22Rv1 (cell line): ENCODE measurements at regions not wholly inside any gene's neighbourhood (a gene's known extent, or its start where the extent isn't known, plus 50 kb on each side); places are given as distances from the start of the nearest gene placed in this dataset.
A peak's percentile ranks its signal among the peaks of the same experiment; 100 is the strongest.

ENCODE experiments used
- H3K27ac ChIP-seq: fragments of 450-650 bp; 2 replicates; pipeline ENCODE4 v1.5.1; 2017
- ZFX ChIP-seq: fragments of 450-650 bp; IDR thresholded peaks from 2 replicates; pipeline ENCODE4 v1.6.1; 2017; ENCODE audit warnings: antibody characterized with exemption, borderline replicate concordance
- TF ChIP-seq, protein P1 (sequence below): fragments of 450-650 bp; IDR thresholded peaks from 2 replicates; pipeline ENCODE4 v1.5.1; 2017; ENCODE audit warnings: mild to moderate bottlenecking

- H3K27ac ChIP-seq, result no peak overlapping the region
- no peak for TF ChIP-seq ZFX
- TF ChIP-seq, protein P1, sequence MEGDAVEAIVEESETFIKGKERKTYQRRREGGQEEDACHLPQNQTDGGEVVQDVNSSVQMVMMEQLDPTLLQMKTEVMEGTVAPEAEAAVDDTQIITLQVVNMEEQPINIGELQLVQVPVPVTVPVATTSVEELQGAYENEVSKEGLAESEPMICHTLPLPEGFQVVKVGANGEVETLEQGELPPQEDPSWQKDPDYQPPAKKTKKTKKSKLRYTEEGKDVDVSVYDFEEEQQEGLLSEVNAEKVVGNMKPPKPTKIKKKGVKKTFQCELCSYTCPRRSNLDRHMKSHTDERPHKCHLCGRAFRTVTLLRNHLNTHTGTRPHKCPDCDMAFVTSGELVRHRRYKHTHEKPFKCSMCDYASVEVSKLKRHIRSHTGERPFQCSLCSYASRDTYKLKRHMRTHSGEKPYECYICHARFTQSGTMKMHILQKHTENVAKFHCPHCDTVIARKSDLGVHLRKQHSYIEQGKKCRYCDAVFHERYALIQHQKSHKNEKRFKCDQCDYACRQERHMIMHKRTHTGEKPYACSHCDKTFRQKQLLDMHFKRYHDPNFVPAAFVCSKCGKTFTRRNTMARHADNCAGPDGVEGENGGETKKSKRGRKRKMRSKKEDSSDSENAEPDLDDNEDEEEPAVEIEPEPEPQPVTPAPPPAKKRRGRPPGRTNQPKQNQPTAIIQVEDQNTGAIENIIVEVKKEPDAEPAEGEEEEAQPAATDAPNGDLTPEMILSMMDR, result no peak
Observed at GRCh38 chr3:19799115-19799514, 134.9 kb downstream of the EFHB start.

GRCh38 chr3:19798324-19798723 is 135.7 kb downstream of the EFHB start:
- H3K27ac ChIP-seq, result no peak overlapping the region
- TF ChIP-seq, protein P1, result no peak
- no peak for TF ChIP-seq ZFX

- TF ChIP-seq, protein P1, result no peak
- no peak for TF ChIP-seq ZFX
- no peak overlapping the region for H3K27ac ChIP-seq
Observed at GRCh38 chr3:19792388-19792787, 141.6 kb downstream of the EFHB start.

DNA sequence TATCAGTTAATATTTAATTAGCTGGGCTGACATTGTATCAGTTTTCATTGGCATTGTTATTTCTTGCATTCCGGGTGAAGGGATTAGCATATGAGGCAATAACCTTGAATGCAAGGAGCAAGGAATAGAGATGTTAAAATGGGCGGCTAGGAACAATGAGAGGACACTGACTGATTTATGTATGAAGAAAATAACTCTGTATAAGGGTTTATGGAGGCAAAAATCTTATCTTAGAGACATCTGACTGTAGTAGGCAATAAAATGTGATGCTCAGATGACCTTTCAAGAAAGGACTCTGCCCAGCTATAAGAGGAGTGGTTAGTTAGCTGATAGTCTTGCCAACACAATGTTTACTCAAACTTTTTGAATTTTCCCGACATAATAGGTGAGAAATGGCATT is 158.3 kb downstream of the EFHB start:
- peak overlapping the region; percentile 1; the same call in 1 of the 2 replicates for H3K27ac ChIP-seq
- no peak for TF ChIP-seq ZFX
- TF ChIP-seq, protein P1, result no peak

DNA sequence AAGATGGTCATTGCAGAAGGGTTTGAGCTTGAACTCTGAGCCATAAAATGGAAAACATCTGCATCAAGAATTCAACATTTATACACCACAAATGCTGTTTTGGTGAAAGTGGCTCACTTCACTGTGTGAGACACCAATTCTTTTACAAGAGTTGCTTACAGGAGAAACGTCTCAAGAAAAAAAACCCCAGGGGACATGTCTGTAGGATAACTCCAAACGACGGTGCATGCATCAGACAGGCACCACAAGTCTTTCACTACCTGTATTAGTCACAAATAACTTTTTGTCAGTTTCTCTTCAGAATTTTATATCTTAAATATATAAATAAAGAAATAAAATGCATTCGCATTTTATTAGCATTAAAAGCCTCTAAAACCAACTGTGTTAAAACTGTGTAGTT is 164.3 kb downstream of the EFHB start:
- no peak overlapping the region for H3K27ac ChIP-seq
- TF ChIP-seq, protein P1, result no peak
- TF ChIP-seq ZFX, result no peak

GRCh38 chr3:19765954-19766353 is 168.1 kb downstream of the EFHB start:
- TF ChIP-seq, protein P1, result no peak
- TF ChIP-seq ZFX, result no peak
- no peak overlapping the region for H3K27ac ChIP-seq

- no peak overlapping the region for H3K27ac ChIP-seq
- TF ChIP-seq ZFX, result no peak
- TF ChIP-seq, protein P1, result no peak
Observed at GRCh38 chr3:19757773-19758172, 176.2 kb downstream of the EFHB start.
